ENCODE measurements at regions not wholly inside any gene's neighbourhood (a gene's known extent, or its start where the extent isn't known, plus 50 kb on each side); places are given as distances from the start of the nearest gene placed in this dataset.

- no peak overlapping the region for H3K27ac ChIP-seq
- intact Hi-C loops (cut with DNase I; ENCODE audit: low total_unique reads) = no loop called here
These were observed 104.6 kb downstream of the MED10 start for GRCh38 chr5:6273749-6274148.

GRCh38 chr5:6273090-6273735, 105.1 kb downstream of the MED10 start:
- intact Hi-C loops (cut with DNase I; ENCODE audit: low total_unique reads) = no loop called here
- TF ChIP-seq, protein P1, sequence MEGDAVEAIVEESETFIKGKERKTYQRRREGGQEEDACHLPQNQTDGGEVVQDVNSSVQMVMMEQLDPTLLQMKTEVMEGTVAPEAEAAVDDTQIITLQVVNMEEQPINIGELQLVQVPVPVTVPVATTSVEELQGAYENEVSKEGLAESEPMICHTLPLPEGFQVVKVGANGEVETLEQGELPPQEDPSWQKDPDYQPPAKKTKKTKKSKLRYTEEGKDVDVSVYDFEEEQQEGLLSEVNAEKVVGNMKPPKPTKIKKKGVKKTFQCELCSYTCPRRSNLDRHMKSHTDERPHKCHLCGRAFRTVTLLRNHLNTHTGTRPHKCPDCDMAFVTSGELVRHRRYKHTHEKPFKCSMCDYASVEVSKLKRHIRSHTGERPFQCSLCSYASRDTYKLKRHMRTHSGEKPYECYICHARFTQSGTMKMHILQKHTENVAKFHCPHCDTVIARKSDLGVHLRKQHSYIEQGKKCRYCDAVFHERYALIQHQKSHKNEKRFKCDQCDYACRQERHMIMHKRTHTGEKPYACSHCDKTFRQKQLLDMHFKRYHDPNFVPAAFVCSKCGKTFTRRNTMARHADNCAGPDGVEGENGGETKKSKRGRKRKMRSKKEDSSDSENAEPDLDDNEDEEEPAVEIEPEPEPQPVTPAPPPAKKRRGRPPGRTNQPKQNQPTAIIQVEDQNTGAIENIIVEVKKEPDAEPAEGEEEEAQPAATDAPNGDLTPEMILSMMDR (IDR thresholded peaks at IDR 0.05) = no peak
- no peaks in the 10 kb centered on the region for H3K36me3 ChIP-seq

More at GRCh38 chr5:6273749-6274148, 104.6 kb downstream of the MED10 start:
- no peaks in the 10 kb centered on the region for H3K4me1 ChIP-seq
- H3K9me3 ChIP-seq = peaks cover 0 to 5% (median 0%) of the 10 kb centered on the region in 3 donors
- H3K4me3 ChIP-seq = no peak overlapping the region
- H3K27me3 ChIP-seq = no peaks in the 10 kb centered on the region
- no peaks in the 10 kb centered on the region for H3K36me3 ChIP-seq
- TF ChIP-seq, protein P1 (IDR thresholded peaks at IDR 0.05) = no peak
- DNase-seq = no peak

DNA sequence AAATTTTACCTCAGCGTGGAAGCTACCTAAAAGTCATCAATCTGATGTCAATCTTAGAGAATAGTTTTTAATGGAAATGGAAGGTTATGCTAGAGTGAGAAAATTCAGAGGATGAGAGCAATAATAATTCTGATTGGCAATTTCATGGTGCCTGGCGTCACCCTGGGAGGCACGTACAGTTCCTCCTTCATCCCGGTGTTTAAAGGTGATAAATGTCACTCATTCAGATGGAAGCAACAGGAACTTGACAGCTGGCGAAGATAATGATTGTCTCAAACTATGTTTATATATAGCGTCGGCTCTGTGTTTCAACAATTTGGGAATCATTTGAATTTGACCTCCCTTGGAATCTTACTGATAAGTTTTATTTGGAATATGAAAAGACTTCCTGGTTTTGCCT, 108.4 kb downstream of the MED10 start:
- TF ChIP-seq, protein P1 (IDR thresholded peaks at IDR 0.05) = no peak
- no peaks in the 10 kb centered on the region for H3K4me1 ChIP-seq
- DNase-seq = no peak
- H3K36me3 ChIP-seq = no peaks in the 10 kb centered on the region
- no peak overlapping the region for H3K4me3 ChIP-seq
- no peak overlapping the region for H3K27ac ChIP-seq
- intact Hi-C loops (cut with DNase I; ENCODE audit: low total_unique reads) = no loop called here
- peaks cover 0 to 5% (median 0%) of the 10 kb centered on the region in 3 donors for H3K9me3 ChIP-seq
- H3K27me3 ChIP-seq = no peaks in the 10 kb centered on the region

More at GRCh38 chr5:6273090-6273735, 105.1 kb downstream of the MED10 start:
- H3K4me3 ChIP-seq = no peak overlapping the region
- no peak for DNase-seq
- no peak overlapping the region for H3K27ac ChIP-seq
- H3K4me1 ChIP-seq = no peaks in the 10 kb centered on the region
- H3K9me3 ChIP-seq = peaks cover 0 to 5% (median 0%) of the 10 kb centered on the region in 3 donors
- no peaks in the 10 kb centered on the region for H3K27me3 ChIP-seq

DNA sequence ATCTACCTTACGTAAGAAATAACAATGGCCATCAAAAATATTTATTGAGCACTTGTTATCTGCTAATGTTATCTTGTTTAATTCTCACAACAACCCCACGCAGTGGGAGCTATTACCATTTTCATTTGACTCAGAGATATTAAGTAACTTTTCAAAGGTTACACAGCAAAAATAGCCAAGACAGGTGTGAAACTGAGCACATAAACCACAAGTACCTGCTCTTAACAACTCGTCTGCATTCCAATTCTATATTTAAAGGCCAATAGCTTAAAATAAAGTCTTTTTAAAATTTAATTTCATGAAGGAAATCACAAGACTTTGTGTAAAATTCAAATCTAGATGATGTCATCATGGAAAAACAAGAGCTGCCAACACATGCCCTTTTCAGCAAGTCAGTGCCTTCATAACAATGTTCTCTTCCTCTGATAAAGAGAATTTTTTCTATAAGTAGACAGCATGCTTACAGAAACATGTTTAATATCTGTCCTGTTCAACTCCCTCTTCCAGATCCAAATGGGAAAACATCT, 111.6 kb downstream of the MED10 start:
- TF ChIP-seq, protein P1 (IDR thresholded peaks at IDR 0.05) = no peak
- Histone ChIP-seq H3K27ac (no peak overlapping the region), H3K36me3 (no peaks in the 10 kb centered on the region), H3K4me3 (no peak overlapping the region), H3K9me3 (peaks cover 0 to 5% (median 0%) of the 10 kb centered on the region in 3 donors), H3K4me1 (no peaks in the 10 kb centered on the region), H3K27me3 (no peaks in the 10 kb centered on the region)
- no peak for DNase-seq
- intact Hi-C loops (cut with DNase I; ENCODE audit: low total_unique reads) = no loop called here

DNA sequence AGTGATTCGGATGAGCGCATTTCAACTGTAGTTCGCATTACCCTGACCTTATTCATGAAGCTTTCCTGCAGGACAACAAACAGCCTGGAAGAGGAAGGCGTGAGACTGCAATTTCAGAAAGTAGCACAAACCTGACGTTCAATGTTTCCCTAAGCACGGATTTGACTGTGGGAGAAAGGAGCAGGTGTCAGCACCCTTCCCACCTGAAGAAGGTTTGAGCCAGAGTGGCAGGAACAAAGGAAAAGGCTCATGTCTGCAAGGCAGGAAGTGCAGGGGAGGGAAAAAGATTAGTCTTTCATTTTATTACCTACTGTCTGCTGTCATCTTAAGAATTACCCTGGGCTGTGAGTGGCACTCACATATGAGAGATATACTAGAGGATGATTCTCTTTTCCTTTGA, 114.0 kb downstream of the MED10 start:
- intact Hi-C loops (cut with DNase I; ENCODE audit: low total_unique reads) = no loop called here
- Histone ChIP-seq H3K9me3 (no peaks in the 10 kb centered on the region), H3K36me3 (no peaks in the 10 kb centered on the region), H3K4me1 (peaks cover 0 to 7% (median 0%) of the 10 kb centered on the region in 4 donors), H3K27me3 (no peaks in the 10 kb centered on the region), H3K27ac (no peak overlapping the region), H3K4me3 (no peak overlapping the region)
- DNase-seq = no peak
- TF ChIP-seq, protein P1 (IDR thresholded peaks at IDR 0.05) = no peak

Data from tibial artery (tissue), 4 donors.